ENCODE measurements at regions not wholly inside any gene's neighbourhood (a gene's known extent, or its start where the extent isn't known, plus 50 kb on each side); places are given as distances from the start of the nearest gene placed in this dataset.

- no peaks in the 10 kb centered on the region for H3K4me1 Mint-ChIP-seq (ENCODE audit: unreplicated experiment)
- TF ChIP-seq, protein P1, sequence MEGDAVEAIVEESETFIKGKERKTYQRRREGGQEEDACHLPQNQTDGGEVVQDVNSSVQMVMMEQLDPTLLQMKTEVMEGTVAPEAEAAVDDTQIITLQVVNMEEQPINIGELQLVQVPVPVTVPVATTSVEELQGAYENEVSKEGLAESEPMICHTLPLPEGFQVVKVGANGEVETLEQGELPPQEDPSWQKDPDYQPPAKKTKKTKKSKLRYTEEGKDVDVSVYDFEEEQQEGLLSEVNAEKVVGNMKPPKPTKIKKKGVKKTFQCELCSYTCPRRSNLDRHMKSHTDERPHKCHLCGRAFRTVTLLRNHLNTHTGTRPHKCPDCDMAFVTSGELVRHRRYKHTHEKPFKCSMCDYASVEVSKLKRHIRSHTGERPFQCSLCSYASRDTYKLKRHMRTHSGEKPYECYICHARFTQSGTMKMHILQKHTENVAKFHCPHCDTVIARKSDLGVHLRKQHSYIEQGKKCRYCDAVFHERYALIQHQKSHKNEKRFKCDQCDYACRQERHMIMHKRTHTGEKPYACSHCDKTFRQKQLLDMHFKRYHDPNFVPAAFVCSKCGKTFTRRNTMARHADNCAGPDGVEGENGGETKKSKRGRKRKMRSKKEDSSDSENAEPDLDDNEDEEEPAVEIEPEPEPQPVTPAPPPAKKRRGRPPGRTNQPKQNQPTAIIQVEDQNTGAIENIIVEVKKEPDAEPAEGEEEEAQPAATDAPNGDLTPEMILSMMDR (IDR thresholded peaks at IDR 0.05; ENCODE audit: unreplicated experiment), result no peak
- no peaks in the 10 kb centered on the region for H3K9me3 Mint-ChIP-seq (ENCODE audit: unreplicated experiment)
- no peak overlapping the region for H3K27ac Mint-ChIP-seq (ENCODE audit: unreplicated experiment)
- no peaks in the 10 kb centered on the region for H3K36me3 Mint-ChIP-seq (ENCODE audit: low read depth, unreplicated experiment)
- H3K27me3 Mint-ChIP-seq (ENCODE audit: unreplicated experiment), result no peaks in the 10 kb centered on the region
- no peak for DNase-seq (ENCODE audit: low spot score)
- no peak overlapping the region for H3K4me3 Mint-ChIP-seq (ENCODE audit: unreplicated experiment)
These were observed 491.6 kb downstream of the QKI start for GRCh38 chr6:163906006-163906710.

GRCh38 chr6:163904186-163904585 lies 489.7 kb downstream of the QKI start:
- no peak overlapping the region for H3K4me3 Mint-ChIP-seq (ENCODE audit: unreplicated experiment)
- H3K27me3 Mint-ChIP-seq (ENCODE audit: unreplicated experiment), result no peaks in the 10 kb centered on the region
- no peak overlapping the region for H3K27ac Mint-ChIP-seq (ENCODE audit: unreplicated experiment)
- no peak for DNase-seq (ENCODE audit: low spot score)
- H3K36me3 Mint-ChIP-seq (ENCODE audit: low read depth, unreplicated experiment), result no peaks in the 10 kb centered on the region
- TF ChIP-seq, protein P1 (IDR thresholded peaks at IDR 0.05; ENCODE audit: unreplicated experiment), result no peak
- no peaks in the 10 kb centered on the region for H3K4me1 Mint-ChIP-seq (ENCODE audit: unreplicated experiment)
- H3K9me3 Mint-ChIP-seq (ENCODE audit: unreplicated experiment), result no peaks in the 10 kb centered on the region

DNA sequence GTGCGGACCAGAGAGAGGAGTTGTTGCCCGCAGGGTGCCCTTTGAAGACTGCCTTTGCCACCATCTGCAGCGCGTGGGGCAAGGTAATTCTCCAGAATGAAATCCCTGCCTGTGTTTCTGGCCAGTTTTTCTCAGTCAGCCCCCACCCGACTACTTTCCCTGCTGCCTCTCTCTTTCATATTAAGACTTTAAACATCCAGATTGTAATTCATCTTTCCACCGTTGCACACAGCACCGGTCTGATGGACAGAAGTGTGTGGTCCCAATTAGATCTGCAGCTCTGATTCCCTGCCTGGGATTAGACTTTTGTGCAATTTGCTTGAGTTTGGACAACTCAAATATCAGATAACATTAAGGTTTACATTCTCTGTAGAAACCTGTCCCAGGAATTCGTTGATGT lies 489.0 kb downstream of the QKI start:
- Mint-ChIP-seq H3K4me3 (ENCODE audit: unreplicated experiment) (no peak overlapping the region), H3K27ac (ENCODE audit: unreplicated experiment) (no peak overlapping the region), H3K4me1 (ENCODE audit: unreplicated experiment) (no peaks in the 10 kb centered on the region), H3K9me3 (ENCODE audit: unreplicated experiment) (no peaks in the 10 kb centered on the region), H3K36me3 (ENCODE audit: low read depth, unreplicated experiment) (no peaks in the 10 kb centered on the region), H3K27me3 (ENCODE audit: unreplicated experiment) (no peaks in the 10 kb centered on the region)
- DNase-seq (ENCODE audit: low spot score), result no peak
- TF ChIP-seq, protein P1 (IDR thresholded peaks at IDR 0.05; ENCODE audit: unreplicated experiment), result no peak

GRCh38 chr6:163902993-163903392 lies 488.5 kb downstream of the QKI start:
- Mint-ChIP-seq H3K4me3 (ENCODE audit: unreplicated experiment) (no peak overlapping the region), H3K9me3 (ENCODE audit: unreplicated experiment) (no peaks in the 10 kb centered on the region), H3K27ac (ENCODE audit: unreplicated experiment) (no peak overlapping the region), H3K36me3 (ENCODE audit: low read depth, unreplicated experiment) (no peaks in the 10 kb centered on the region), H3K27me3 (ENCODE audit: unreplicated experiment) (no peaks in the 10 kb centered on the region), H3K4me1 (ENCODE audit: unreplicated experiment) (no peaks in the 10 kb centered on the region)
- DNase-seq (ENCODE audit: low spot score), result no peak
- TF ChIP-seq, protein P1 (IDR thresholded peaks at IDR 0.05; ENCODE audit: unreplicated experiment), result no peak

DNA sequence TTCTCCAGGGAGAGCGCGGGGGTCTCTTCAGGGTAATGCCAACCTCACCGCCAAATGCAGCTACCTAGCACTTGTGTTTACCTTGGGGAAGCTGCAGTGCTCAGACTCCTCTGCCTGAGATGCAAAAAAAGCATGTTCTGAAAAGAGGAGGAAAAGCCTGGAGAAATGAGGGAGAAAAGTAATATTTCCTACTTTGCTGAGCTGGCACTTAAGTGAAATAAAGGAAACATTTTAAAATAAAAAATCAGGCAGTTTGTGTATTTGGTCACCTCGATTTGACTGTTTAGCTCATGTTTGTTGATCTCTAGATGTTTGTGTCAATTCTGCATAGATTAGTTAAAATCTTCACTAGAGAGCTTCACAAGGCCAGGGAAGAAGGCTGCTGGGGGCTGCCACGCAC lies 487.2 kb downstream of the QKI start:
- Mint-ChIP-seq H3K4me1 (ENCODE audit: unreplicated experiment) (no peaks in the 10 kb centered on the region), H3K27me3 (ENCODE audit: unreplicated experiment) (no peaks in the 10 kb centered on the region), H3K27ac (ENCODE audit: unreplicated experiment) (no peak overlapping the region), H3K9me3 (ENCODE audit: unreplicated experiment) (no peaks in the 10 kb centered on the region), H3K36me3 (ENCODE audit: low read depth, unreplicated experiment) (no peaks in the 10 kb centered on the region), H3K4me3 (ENCODE audit: unreplicated experiment) (no peak overlapping the region)
- no peak for DNase-seq (ENCODE audit: low spot score)
- TF ChIP-seq, protein P1 (IDR thresholded peaks at IDR 0.05; ENCODE audit: unreplicated experiment), result no peak
